ENCODE measurements at regions not wholly inside any gene's neighbourhood (a gene's known extent, or its start where the extent isn't known, plus 50 kb on each side); places are given as distances from the start of the nearest gene placed in this dataset.

DNA sequence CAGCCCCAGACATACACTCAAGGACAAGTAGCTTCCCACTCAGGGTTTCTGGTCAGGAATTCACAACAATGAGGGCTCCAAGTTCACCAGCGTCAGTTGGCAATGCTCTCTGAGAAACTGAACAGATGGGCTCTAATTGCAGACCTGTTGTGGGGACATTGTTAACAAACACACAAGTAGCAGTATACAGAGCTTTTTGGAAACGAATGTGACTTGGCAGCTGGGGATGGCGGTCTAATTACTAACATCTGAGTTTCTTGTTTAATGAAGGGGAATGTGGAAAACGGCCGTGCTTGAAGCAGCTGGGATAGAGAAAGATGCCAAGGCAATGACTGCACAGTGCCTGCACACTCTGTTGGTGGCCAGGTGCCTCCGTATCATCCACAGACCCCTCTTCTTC is 316.1 kb upstream of the IRX3 start:
- Mint-ChIP-seq H3K27me3 (ENCODE audit: unreplicated experiment) (peaks cover 19% of the 10 kb centered on the region), H3K36me3 (ENCODE audit: insufficient read depth, unreplicated experiment) (no peaks in the 10 kb centered on the region), H3K9me3 (ENCODE audit: low read depth, unreplicated experiment) (peaks cover 9% of the 10 kb centered on the region), H3K4me1 (ENCODE audit: low read depth, unreplicated experiment) (no peaks in the 10 kb centered on the region), H3K27ac (ENCODE audit: unreplicated experiment) (no peak overlapping the region), H3K4me3 (ENCODE audit: low read depth, unreplicated experiment) (no peak overlapping the region)
- TF ChIP-seq, protein P1, sequence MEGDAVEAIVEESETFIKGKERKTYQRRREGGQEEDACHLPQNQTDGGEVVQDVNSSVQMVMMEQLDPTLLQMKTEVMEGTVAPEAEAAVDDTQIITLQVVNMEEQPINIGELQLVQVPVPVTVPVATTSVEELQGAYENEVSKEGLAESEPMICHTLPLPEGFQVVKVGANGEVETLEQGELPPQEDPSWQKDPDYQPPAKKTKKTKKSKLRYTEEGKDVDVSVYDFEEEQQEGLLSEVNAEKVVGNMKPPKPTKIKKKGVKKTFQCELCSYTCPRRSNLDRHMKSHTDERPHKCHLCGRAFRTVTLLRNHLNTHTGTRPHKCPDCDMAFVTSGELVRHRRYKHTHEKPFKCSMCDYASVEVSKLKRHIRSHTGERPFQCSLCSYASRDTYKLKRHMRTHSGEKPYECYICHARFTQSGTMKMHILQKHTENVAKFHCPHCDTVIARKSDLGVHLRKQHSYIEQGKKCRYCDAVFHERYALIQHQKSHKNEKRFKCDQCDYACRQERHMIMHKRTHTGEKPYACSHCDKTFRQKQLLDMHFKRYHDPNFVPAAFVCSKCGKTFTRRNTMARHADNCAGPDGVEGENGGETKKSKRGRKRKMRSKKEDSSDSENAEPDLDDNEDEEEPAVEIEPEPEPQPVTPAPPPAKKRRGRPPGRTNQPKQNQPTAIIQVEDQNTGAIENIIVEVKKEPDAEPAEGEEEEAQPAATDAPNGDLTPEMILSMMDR (IDR thresholded peaks at IDR 0.05; ENCODE audit: unreplicated experiment), result no peak
- CTCF ChIA-PET, result no interaction called here
- DNase-seq, result no peak
- BruUV-seq (replicated peaks), result no TSS peak
- intact Hi-C loops (cut with micrococcal nuclease; ENCODE audit: unreplicated experiment), result no loop called here

DNA sequence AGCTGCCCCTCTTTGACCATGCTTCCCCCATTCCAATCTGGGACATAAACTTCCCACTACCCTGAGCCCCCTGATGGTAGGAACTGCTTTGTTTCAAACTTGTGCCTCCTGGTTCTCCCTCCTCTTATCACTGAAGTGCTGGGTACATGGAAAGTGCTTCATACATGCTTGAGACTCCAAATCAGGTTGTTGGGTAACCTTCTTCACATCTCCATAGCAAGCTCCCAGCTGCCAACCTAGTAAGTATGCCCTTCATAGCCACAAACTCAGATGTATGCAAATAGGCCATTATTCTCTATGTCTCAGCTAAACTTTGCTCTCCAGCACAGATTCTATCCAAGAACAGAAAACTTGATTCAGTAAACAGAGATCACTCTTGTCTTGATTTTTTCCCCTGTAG is 310.6 kb upstream of the IRX3 start:
- no peak overlapping the region for H3K27ac Mint-ChIP-seq (ENCODE audit: unreplicated experiment)
- H3K4me3 Mint-ChIP-seq (ENCODE audit: low read depth, unreplicated experiment), result no peak overlapping the region
- CTCF ChIA-PET, result no interaction called here
- no peaks in the 10 kb centered on the region for H3K36me3 Mint-ChIP-seq (ENCODE audit: insufficient read depth, unreplicated experiment)
- no peaks in the 10 kb centered on the region for H3K4me1 Mint-ChIP-seq (ENCODE audit: low read depth, unreplicated experiment)
- no peak for DNase-seq
- intact Hi-C loops (cut with micrococcal nuclease; ENCODE audit: unreplicated experiment), result no loop called here
- H3K9me3 Mint-ChIP-seq (ENCODE audit: low read depth, unreplicated experiment), result peaks cover 6% of the 10 kb centered on the region
- BruUV-seq (replicated peaks), result no TSS peak
- H3K27me3 Mint-ChIP-seq (ENCODE audit: unreplicated experiment), result peaks cover 63% of the 10 kb centered on the region
- TF ChIP-seq, protein P1 (IDR thresholded peaks at IDR 0.05; ENCODE audit: unreplicated experiment), result no peak

DNA sequence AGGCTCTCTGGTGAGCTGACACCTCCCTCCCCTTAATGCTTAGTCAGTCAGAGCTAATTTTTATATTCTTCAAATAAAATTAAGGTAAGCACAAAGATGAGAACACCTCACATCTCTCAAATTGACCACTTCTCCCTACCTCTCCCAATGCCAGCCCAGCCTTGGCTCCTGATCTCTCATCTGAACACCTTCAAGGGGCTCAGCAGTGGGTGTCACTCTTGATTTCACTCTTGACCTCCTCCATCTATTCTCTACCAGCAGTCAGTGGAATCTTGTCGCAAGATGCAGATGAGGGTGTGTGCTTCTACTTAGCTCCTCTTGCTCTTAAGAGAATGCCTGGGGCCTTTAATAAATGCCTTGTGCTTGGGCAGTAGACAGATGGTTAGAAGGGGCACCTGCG is 309.0 kb upstream of the IRX3 start:
- Mint-ChIP-seq H3K36me3 (ENCODE audit: insufficient read depth, unreplicated experiment) (no peaks in the 10 kb centered on the region), H3K27me3 (ENCODE audit: unreplicated experiment) (peaks cover 63% of the 10 kb centered on the region), H3K27ac (ENCODE audit: unreplicated experiment) (no peak overlapping the region), H3K4me1 (ENCODE audit: low read depth, unreplicated experiment) (no peaks in the 10 kb centered on the region), H3K9me3 (ENCODE audit: low read depth, unreplicated experiment) (peaks cover 6% of the 10 kb centered on the region), H3K4me3 (ENCODE audit: low read depth, unreplicated experiment) (no peak overlapping the region)
- no TSS peak for BruUV-seq (replicated peaks)
- intact Hi-C loops (cut with micrococcal nuclease; ENCODE audit: unreplicated experiment), result no loop called here
- no peak for DNase-seq
- TF ChIP-seq, protein P1 (IDR thresholded peaks at IDR 0.05; ENCODE audit: unreplicated experiment), result no peak
- CTCF ChIA-PET, result no interaction called here

DNA sequence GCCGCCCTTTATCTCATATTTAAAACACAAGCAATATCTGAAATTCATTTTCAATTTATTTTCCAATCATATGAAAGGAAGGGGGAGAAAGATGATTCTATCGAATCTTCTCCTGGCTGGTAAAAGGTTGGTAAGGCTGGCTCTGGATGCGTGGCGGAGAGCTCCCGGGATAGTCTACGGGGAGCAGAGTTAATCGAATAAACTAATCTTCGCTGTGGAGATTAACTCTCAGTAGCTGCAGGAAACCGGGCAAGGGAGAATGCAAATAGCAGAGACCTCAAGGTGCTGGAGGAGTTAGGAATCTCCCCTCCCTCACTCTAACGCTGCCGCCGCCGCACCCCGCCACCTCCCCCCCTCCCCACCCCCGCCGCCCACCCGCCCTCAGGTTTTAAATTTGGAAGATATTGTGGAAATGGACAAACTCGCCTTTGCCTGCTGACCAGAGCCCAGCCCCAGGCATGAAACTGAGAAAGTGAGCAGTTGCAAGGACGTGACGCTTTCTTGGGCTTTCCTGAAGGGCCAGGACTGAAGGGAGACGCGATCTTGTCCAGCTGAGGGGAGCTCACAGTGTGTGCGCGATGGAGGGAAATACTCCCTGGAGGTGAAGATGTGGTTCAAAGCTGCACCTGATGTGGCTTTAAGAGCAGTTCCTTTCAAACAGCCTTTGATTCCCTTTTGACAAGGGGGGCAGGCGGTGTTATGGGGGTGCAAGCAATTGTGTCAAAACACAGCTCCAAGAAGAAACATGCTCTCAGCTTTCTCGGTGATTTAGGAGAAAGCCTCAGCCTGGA is 308.2 kb upstream of the IRX3 start:
- intact Hi-C loops (cut with micrococcal nuclease; ENCODE audit: unreplicated experiment), result no loop called here
- CTCF ChIA-PET, result no interaction called here
- Mint-ChIP-seq H3K4me1 (ENCODE audit: low read depth, unreplicated experiment) (no peaks in the 10 kb centered on the region), H3K9me3 (ENCODE audit: low read depth, unreplicated experiment) (peaks cover 3% of the 10 kb centered on the region), H3K4me3 (ENCODE audit: low read depth, unreplicated experiment) (no peak overlapping the region), H3K36me3 (ENCODE audit: insufficient read depth, unreplicated experiment) (no peaks in the 10 kb centered on the region), H3K27me3 (ENCODE audit: unreplicated experiment) (peaks cover 64% of the 10 kb centered on the region), H3K27ac (ENCODE audit: unreplicated experiment) (no peak overlapping the region)
- no peak for DNase-seq
- TF ChIP-seq, protein P1 (IDR thresholded peaks at IDR 0.05; ENCODE audit: unreplicated experiment), result no peak
- no TSS peak for BruUV-seq (replicated peaks)
